GM19035 (cell line): ENCODE measurements at regions not wholly inside any gene's neighbourhood (a gene's known extent, or its start where the extent isn't known, plus 50 kb on each side); places are given as distances from the start of the nearest gene placed in this dataset.

Experiments
- ATAC-seq: cut with Tn5 transposase; IDR thresholded peaks from one replicate; pipeline ENCODE4 v1.9.1; 2021; ENCODE audit not compliant: unreplicated experiment

DNA sequence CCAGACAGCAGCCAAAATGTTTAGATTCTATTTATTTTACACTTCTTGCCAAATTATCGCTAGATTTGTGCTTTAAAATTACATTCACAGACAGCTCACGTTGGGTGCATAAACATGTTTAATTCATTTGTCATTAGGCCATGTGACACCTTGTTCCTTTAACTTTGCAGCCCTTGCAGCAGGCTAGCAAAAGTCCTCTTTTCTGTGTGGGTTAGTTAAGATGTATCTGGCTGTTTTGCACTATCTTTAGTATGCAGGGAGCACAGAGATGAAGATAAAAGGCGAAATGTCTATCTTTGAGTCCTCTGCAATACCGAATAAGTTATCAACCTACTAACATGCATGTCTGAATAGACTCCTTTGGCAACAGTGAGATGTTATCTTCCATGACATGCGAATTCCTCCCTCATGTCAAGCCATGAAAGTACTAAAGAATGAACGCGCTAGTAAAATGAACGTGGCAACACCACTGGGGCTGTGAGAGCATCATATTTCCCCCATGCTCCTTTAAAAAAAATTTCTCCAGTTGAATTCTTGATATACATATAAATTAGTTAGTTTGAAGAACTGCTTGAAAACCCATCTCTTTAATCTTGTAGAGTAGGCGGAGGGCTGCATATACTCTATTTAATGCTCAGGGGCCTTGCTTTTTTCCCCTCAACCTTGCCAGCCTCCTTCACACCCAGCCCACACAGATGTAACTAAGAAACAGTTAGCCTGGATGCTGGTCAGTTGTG is 620.4 kb upstream of the NR2F2 start:
- no peak for ATAC-seq

DNA sequence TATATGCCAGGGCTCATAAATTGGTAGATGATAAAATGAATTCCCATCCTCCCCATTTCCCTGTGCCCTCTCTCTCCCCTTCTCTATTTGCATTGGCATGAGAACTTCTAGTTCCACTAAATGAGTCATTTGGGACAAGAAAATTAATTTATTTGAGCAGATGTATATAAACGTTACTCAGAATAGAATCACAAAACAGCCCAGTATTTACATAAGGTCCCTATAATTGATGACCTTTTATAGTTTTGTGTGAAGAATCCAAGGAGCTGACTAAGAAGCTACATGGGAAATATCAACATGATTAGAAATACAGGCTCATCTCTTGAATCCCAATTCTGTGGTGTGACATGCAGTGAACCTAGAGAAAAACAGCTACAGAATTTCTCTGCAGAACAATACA is 617.7 kb upstream of the NR2F2 start:
- no peak for ATAC-seq

DNA sequence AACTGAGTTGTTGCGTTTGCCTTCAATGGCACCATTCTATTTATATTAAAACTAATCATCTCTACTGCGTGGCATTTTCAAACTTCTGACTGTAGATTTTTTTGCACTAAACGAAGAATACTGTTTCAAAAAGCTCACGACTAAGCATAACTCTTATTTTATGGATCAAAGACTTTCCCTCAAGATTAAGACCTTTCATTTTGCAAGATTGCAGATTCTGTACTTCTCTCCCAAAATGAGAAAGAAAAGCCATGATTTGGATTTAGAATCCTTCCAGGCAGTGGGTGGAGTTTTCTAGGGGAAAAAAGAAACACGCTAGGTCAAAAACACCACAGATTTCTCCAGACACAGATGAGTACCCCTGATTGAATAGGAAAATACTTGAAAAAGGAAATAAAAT is 617.2 kb upstream of the NR2F2 start:
- ATAC-seq: no peak

DNA sequence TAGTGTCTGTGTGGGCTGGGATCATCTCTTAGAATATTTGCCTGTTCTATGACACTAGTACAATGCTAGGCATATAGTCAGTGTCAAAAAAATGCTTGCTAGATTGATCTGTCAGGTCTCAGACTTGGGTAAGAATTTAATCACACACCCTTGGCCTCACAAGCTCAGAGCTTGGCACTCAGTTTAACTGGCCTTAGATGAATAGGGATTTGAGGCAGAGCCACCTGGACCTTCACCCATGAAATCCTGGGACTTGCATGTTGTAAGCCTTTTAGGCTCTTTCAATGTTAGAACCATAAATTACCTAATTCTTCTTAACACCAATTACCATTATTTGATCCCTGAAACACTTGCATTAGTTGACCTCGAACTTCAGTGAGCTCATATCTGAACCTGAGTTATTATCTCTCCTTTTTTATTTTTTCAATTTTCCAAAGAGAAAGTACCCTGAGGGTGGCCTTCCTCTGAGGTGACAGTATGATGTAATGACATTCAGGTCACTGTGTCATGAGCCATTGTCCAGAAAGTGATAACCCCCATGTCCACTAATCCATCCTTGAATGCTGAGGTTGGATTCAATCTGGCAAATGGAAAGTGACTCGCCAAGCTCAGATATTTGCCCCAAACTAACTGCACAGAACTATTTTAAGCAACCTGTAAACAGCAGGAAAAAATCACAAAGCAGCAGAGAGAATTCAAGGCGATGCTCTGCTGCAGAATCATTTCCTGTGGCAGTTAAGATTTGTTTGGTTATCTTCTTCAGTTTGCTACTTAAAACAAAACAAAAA is 615.2 kb upstream of the NR2F2 start:
- no peak for ATAC-seq

DNA sequence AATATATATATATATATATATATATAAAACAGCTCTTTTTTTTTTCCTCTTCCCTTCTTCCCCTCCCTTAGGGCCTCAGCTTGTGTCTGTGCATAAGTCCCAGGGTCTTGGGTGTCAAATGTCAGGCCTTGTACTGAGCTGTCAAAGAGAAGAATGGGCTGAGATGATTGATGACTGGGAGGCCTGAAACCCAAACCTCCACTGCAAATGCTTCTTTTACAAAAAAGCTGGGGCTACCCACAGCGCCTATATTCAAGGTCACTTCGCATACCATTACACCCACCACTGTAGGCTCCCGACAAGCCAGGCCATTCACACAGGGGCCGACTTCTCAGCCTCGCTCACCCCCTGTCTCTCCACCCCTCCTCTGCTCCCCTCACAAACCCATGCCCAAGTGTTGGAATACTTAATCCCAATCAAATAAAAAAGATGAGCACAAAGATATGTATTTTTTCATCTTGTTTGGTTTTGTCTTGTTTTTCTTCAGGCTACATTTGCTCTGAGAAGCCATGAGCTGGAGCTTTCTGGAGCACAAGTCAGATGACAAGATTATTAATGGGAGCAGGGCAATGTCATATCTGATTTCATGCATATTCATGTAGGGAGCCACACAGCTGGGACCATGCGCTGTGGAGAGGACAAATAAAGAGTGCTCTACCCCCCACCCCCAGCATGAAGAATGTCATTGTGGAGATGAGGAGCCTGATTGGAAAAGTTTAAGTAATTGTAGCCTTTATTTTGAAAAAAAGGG is 614.4 kb upstream of the NR2F2 start:
- no peak for ATAC-seq

DNA sequence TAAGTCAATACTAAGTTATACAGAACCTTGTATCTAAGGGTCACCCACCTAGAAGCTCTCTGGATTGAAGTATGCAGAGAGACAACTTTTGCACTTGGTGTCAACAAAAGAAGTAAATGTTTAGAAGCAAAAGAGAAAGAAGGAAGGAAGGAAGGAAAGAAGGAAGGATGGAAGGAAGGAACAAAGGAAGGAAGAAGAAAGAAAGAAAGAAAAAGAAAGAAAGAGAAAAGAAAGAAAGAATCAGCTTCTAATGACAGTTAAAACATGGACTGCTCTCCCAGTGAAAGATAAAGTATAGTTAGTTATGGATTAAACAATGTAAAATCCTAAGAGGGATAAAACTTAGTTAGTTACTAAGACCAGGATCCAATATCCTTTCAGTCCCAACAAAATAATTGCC is 613.8 kb upstream of the NR2F2 start:
- ATAC-seq: no peak

DNA sequence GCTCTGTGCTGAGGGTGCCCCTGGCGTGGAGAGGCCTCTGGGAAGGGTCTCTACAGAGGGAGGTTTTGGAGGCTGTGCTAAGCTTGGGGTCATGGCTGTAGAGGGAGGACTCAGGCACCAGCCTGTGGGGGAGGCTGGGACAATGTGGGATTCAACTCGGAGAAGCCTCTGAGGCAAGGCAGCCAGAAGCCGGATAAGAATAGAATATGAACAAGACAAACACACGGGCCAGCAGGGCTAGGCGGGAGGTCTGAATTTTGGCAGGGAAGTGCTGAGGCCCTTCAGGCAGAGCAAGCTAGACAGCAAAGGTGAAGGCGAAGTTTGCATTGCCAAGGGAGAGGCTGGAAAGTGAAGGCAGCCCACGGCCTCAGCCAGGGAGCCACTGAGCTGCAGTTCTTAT is 612.1 kb upstream of the NR2F2 start:
- no peak for ATAC-seq

DNA sequence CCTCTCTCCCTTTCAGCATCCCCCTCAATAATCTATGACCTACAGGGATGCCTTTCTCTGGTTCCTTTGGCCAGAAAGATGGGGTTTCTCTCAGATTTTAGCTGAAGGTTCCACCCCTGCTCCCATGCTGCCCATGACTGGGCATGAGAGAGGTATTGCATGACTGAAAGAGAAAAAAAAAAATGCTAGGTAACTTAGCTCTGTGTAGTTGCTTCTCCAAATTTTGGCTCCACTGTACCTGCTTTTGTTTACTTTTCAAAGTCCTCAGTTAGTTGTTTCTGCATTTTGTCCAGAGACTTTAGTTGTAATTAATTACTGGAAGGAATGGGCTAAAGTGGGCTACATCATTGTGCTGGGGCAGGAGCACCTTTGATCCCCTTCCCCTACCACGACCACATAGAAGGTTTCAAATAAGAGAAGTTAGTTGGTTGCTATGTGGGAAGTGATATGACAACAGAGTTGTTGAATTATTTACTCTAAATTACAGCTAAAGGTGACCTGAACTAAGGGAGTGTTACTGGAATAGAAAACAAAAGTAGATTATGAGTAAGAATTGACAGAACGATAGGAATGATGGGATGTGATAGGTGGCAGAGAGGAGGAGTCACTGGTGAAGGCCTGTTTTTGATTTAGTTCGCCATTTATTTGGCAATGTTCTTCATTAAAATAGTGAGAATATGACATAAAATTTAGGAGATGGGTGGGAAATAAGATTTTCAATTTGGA is 605.4 kb upstream of the NR2F2 start:
- no peak for ATAC-seq

DNA sequence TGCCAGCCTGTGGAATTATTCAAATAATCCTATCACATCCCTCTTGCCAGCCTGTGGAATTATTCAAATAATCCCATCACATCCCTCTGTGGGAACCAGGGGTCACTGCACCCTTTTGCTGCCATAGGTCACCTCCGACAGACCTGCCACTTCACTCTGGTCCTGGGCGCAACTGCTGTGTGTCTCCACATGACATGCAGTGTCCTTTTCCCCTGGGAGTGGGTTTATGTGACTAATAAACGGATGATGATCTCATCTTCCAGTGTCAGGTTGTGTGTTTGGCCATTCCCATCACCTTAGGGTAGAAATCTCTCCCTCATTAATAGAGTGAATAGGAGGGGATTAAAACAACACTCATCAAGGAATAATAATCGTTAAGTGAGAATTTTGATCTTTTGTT is 603.6 kb upstream of the NR2F2 start:
- no peak for ATAC-seq

DNA sequence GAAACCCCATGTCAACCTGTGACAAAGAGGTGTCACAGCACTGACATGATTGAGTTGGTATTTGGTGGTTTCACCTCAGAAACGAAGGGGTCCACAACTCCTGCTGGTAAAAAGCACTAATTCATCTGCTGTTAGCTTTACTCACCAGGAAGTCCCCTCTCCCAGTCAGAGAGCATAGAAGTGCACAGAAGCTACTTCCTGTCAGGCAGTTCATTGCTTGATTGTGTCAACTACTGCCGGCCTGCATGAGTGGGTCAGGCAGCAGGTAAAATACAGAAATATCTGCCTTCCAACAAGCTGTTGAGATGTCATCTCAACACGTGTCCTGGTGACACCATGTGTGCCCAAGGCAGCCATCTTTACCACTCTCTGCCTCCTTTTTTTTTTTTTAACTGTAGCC is 596.6 kb upstream of the NR2F2 start:
- ATAC-seq: no peak

DNA sequence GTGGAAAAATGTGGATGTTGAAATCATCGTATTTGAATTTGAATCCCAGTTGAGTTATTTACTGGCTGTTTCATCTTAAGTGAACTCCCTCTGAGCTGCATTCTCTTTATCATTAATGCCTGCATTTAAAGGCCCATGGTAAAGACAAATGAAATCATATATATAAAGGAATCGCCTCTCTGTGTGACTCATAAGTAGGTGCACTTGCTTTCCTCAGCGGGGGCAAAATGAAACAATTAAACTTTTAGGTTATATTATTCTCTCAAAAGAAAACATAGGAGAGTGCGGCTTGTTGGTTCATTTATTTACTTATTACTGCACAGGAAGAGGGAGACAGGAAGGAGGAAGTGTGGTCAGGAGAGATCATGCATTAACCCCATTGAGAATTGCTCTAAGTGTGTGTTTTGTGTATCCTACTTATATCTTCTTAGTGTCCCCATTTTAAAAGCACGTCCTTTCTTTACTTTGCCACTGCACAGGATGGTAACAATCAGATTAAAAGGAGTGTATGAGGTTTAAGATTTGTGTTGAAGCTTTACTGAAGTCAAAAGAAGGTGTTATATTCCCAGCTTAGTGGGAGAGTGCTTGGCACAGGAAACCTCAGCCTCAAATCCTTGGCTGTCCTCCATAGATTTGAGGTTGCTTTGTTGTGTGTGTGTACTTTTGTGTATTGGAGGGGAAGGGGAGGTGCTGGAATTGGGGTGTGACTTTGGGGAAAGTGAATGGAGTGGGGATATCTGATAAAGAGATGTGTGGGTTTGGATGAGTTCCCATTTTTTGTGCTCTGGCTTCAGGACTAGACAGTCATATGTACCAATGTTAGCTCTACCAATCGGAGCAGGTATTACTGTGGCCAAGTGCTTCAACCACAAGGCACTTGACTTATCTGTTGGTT is 595.8 kb upstream of the NR2F2 start:
- no peak for ATAC-seq

DNA sequence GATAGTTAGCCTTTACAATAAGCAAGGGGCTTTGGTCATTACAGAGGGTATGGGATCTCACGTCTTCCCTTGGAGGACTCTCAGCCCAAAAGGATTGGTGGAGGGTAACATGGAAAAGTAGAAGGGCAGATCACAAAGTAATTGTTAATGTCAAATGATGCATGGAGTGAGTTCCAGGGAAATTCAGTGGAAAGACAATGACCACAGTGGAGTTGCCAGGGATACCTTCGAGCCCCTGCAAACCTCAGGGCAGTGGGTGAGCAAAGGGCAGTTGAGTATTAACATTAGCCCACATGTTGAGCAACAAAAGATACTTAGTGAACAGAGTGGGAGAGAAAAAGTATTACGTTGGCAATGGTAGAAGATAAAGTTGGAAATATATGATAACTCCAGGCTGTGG is 593.4 kb upstream of the NR2F2 start:
- ATAC-seq: no peak

DNA sequence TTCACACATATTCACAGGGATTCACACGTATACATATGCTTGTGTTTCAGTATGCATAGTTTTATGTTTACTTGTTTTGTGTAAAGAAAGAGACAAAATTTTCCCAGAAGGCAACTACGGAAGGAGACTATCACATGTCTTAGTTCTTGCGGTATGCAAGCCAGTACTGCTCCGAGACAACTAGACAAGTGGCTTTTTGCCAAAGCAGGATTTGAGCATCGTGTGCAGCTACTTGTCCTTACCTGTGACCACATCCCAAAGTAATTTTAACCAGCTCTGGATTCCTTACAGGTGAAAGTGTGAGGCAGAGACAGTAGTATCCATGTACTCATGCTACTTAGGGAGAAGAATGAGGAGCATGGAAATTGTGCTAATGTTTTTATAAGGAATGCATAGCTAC is 591.4 kb upstream of the NR2F2 start:
- ATAC-seq: no peak

DNA sequence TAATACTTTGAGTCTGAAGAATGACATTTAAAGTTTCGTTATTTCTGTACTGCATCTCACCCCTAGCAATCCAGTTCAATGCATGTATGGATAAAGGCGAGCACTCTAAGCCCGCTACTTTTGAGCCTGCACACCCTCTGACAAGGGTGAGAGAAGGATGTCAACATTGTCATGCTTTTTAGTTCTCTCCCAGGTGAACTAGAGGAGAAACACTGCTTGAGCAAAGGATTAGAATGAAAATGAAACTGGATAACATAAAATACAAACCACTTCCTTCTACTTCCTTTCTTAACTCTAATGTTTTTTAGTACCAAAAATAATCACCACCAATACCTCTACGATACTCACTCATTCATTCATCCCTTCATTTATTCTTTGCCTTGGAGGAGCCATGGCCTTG is 588.7 kb upstream of the NR2F2 start:
- no peak for ATAC-seq

DNA sequence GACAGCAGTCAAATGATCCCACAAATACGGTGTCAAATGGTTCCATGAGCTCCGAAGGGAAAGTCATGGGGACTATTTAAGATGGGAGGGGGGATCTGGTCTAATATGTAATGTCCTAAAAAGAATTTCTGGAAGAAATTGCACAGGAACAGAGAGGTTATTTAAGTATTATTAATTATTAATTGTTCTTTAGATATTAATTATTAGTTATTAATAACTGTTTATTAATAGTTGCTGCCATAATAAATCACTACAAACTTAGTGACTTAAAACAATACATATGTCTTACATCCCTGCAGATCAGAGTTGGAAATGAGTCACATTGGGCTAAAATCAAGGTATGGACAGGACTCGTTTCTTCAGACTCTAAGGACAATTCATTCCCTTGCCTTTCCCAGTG is 588.2 kb upstream of the NR2F2 start:
- ATAC-seq: no peak

DNA sequence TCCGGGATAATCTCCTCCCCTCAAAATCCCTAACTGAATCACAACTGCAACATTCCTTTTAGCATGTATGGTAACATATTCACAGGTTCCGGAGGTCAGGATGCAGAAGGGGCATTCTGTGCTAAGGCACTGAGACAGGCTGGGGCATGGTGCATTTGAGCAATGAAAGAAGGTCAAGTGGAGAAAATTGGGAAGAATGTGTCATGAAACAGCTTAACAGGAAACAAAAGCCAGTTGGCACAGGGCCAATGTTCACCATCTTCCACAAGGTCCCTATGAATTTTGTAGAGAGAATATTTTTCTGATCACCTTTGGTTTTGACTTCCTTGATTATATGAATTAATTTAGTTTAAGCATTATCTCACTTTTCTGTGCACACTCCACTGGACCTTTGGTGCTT is 587.7 kb upstream of the NR2F2 start:
- no peak for ATAC-seq

DNA sequence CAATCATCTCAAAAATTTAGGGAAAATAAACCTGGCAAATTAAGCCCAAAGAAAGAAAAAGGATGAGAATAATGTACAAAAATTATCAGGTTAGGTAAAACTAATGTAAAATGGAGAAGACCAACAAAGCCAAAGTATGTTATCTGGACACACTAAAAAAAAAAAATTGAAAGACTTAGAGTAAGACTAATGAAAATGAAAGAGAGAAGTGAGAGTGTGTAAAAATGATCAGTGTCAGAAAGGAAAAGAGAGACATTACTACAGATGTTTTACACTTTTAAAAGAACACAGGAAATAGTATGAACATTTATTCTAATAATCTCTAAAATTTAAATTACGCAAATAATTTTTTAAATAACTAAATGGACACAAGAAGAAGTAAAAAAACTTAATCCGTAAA is 573.3 kb upstream of the NR2F2 start:
- no peak for ATAC-seq

DNA sequence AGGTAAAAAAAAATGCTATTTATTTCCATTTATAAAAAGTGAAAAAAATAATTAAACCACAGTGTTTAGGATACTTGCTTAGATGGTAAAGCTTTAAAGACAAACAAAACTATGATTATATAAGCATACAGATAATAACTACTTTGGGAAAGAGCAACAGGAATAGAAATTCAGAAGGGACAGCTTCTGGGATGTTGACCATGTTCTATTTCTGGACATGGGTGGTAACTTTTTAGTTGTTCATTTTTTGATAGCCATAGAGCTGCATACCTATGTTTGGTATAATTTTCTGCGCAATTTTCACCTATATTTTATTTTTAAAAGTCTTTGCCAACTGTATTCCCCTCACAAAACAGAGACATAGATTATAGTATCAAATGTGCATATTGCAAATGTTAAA is 572.0 kb upstream of the NR2F2 start:
- no peak for ATAC-seq

DNA sequence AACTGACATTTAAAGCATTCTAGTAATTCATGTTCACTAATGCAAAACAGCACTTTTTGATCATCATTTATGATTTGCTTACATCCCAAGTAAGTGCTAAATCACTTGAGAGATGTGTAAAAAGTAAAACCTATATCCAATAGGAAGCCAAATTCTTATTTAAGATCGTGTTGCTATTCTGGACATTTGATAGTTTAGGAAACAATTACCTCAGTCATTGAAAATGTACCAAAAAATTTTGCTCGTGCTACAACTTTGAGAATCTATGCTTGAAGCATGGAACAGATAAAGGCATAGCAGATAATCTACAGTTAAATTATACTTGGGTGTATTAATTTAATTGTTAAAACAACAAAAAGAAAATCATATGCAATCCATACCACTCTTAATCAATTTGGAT is 571.6 kb upstream of the NR2F2 start:
- ATAC-seq: no peak

DNA sequence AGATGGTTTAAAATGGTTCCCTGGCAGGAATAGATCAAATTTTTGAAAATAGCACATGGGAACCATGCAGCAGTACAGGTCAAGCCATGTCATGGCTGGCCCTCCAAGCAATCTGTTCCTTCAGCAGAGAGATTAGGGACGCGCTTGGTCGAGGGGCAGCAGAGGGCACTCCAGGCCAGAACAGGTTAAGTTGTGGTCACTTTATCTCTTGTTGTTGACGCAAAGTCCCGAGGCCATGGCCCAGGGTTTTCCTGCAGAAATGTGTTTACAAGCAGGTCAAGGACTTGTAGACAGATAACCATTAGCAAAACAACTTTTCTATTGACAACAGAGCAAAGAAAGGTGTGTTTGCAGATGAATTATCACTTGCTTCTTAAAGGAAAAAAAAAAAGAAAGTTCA is 570.0 kb upstream of the NR2F2 start:
- ATAC-seq: no peak
